PC-9 (cell line): ENCODE measurements at regions not wholly inside any gene's neighbourhood (a gene's known extent, or its start where the extent isn't known, plus 50 kb on each side); places are given as distances from the start of the nearest gene placed in this dataset.

Source experiments
- BruUV-seq: library from RNA; stranded (reverse); fragments of 400-500 nt; replicated peaks from 2 replicates; lab custom pipeline; 2021; lab: Mats Ljungman, UMichigan
- CTCF ChIA-PET: fragments of 300-600 bp; sonication (Branson Sonifier 250); formaldehyde crosslinking; loops from one replicate; lab custom pipeline; 2022; ENCODE audit warnings: antibody characterized with exemption; lab: Charles Lee
- POLR2A ChIA-PET: fragments of 300-600 bp; sonication (Branson Sonifier 250); formaldehyde crosslinking; loops from one replicate; lab custom pipeline; 2022; ENCODE audit warnings: antibody characterized with exemption; ENCODE audit not compliant: unreplicated experiment; lab: Charles Lee
- DNase-seq, 2 experiments: peaks; one replicate each; pipeline versions ENCODE4 v3.0.0 to v3.0.0-alpha.2; 2015 to 2022; ENCODE audit warnings: mixed read lengths in 1 of 2
- H2AFZ ChIP-seq: fragments of 200-600 bp; sonication (generic); 2 replicates; pipeline ENCODE4 v1.8.1; 2017; ENCODE audit warnings: antibody characterized with exemption
- H3F3A ChIP-seq: fragments of 200-600 bp; sonication (generic); 2 replicates; pipeline ENCODE4 v1.8.1; 2017; ENCODE audit warnings: antibody characterized with exemption, mild to moderate bottlenecking, low read depth; ENCODE audit not compliant: insufficient read depth
- H3K27ac ChIP-seq: fragments of 200-600 bp; sonication (generic); 2 replicates; pipeline ENCODE4 v1.6.1; 2016; ENCODE audit warnings: mixed run types
- H3K27me3 ChIP-seq: fragments of 200-600 bp; sonication (generic); 2 replicates; pipeline ENCODE4 v1.6.1; 2016; ENCODE audit warnings: low read depth, mixed run types; ENCODE audit not compliant: insufficient read depth
- H3K36me3 ChIP-seq: fragments of 200-600 bp; sonication (generic); 2 replicates; pipeline ENCODE4 v1.6.1; 2016; ENCODE audit warnings: low read depth, mixed run types
- H3K4me1 ChIP-seq: fragments of 200-600 bp; sonication (generic); replicated peaks from 2 replicates; pipeline ENCODE4 v1.6.1; 2016; ENCODE audit warnings: mixed run types; ENCODE audit not compliant: insufficient read depth
- H3K4me2 ChIP-seq: fragments of 200-600 bp; sonication (generic); 2 replicates; pipeline ENCODE4 v1.6.1; 2017; ENCODE audit warnings: mixed run types
- H3K4me3 ChIP-seq: fragments of 200-600 bp; sonication (generic); 2 replicates; pipeline ENCODE4 v1.6.1; 2016; ENCODE audit warnings: mixed run types
- H3K79me2 ChIP-seq: fragments of 200-600 bp; sonication (generic); 2 replicates; pipeline ENCODE4 v1.6.1; 2017; ENCODE audit warnings: low read depth, mixed run types
- H3K9me2 ChIP-seq: fragments of 200-600 bp; sonication (generic); 2 replicates; pipeline ENCODE4 v1.8.1; 2017; ENCODE audit warnings: mild to moderate bottlenecking; ENCODE audit not compliant: insufficient read depth
- H3K9me3 ChIP-seq: fragments of 200-600 bp; sonication (generic); 2 replicates; pipeline ENCODE4 v1.8.1; 2016; ENCODE audit warnings: low read depth; ENCODE audit not compliant: insufficient read depth
- H4K20me1 ChIP-seq: fragments of 200-600 bp; sonication (generic); 2 replicates; pipeline ENCODE4 v1.8.1; 2017; ENCODE audit not compliant: insufficient read depth
- EZH2 ChIP-seq: fragments of 200-600 bp; sonication (generic); IDR thresholded peaks from 2 replicates; pipeline ENCODE4 v1.8.0; 2017; ENCODE audit warnings: antibody characterized with exemption, low read depth
- intact Hi-C: fragments of 100-400 bp; cut with micrococcal nuclease; formaldehyde crosslinking; loops from one replicate; pipeline ENCODE4 v1.10.0; 2022; ENCODE audit not compliant: unreplicated experiment
- TF ChIP-seq, protein P1 (sequence below): fragments of 200-600 bp; sonication (generic); conservative IDR thresholded peaks from 2 replicates; pipeline ENCODE4 v1.6.1; 2017; ENCODE audit warnings: mixed run types, antibody characterized with exemption, mild to moderate bottlenecking, moderate library complexity

- Histone ChIP-seq H3K9me2 (no peaks in the 10 kb centered on the region), H4K20me1 (no peaks in the 10 kb centered on the region), H3F3A (no peaks in the 10 kb centered on the region), H3K4me3 (no peak overlapping the region), H2AFZ (no peak overlapping the region), H3K4me2 (no peak overlapping the region), H3K9me3 (no peaks in the 10 kb centered on the region), H3K4me1 (no peaks in the 10 kb centered on the region), H3K27ac (no peak overlapping the region), H3K36me3 (no peaks in the 10 kb centered on the region), H3K79me2 (no peaks in the 10 kb centered on the region), H3K27me3 (no peaks in the 10 kb centered on the region)
- intact Hi-C loops, result no loop called here
- no peak for TF ChIP-seq EZH2
- TF ChIP-seq, protein P1, sequence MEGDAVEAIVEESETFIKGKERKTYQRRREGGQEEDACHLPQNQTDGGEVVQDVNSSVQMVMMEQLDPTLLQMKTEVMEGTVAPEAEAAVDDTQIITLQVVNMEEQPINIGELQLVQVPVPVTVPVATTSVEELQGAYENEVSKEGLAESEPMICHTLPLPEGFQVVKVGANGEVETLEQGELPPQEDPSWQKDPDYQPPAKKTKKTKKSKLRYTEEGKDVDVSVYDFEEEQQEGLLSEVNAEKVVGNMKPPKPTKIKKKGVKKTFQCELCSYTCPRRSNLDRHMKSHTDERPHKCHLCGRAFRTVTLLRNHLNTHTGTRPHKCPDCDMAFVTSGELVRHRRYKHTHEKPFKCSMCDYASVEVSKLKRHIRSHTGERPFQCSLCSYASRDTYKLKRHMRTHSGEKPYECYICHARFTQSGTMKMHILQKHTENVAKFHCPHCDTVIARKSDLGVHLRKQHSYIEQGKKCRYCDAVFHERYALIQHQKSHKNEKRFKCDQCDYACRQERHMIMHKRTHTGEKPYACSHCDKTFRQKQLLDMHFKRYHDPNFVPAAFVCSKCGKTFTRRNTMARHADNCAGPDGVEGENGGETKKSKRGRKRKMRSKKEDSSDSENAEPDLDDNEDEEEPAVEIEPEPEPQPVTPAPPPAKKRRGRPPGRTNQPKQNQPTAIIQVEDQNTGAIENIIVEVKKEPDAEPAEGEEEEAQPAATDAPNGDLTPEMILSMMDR, result no peak
- DNase-seq, result no peak
- ChIA-PET POLR2A (no interaction called here), CTCF (no interaction called here)
- BruUV-seq, result no TSS peak
These were observed 71.7 kb upstream of the BANK1 start for GRCh38 chr4:101718810-101719209.

- Histone ChIP-seq H3K27me3 (no peaks in the 10 kb centered on the region), H3K4me2 (no peak overlapping the region), H3K79me2 (no peaks in the 10 kb centered on the region), H3K27ac (no peak overlapping the region), H3K4me1 (peaks cover 15% of the 10 kb centered on the region; the same call in 1 of the 2 replicates), H3K36me3 (no peaks in the 10 kb centered on the region), H2AFZ (no peak overlapping the region), H3F3A (peaks cover 8% of the 10 kb centered on the region; the same call in 1 of the 2 replicates), H3K9me3 (no peaks in the 10 kb centered on the region), H4K20me1 (no peaks in the 10 kb centered on the region), H3K9me2 (no peaks in the 10 kb centered on the region), H3K4me3 (no peak overlapping the region)
- TF ChIP-seq EZH2, result no peak
- TF ChIP-seq, protein P1, result no peak
- CTCF ChIA-PET, result no interaction called here
- DNase-seq, result no peak
- intact Hi-C loops, result no loop called here
- BruUV-seq, result no TSS peak
- POLR2A ChIA-PET, result no interaction called here
These were observed 78.8 kb upstream of the BANK1 start for GRCh38 chr4:101711590-101712260.

GRCh38 chr4:101710806-101711205 lies 79.7 kb upstream of the BANK1 start:
- DNase-seq, result no peak
- H3K27ac ChIP-seq, result no peak overlapping the region
- H3K36me3 ChIP-seq, result no peaks in the 10 kb centered on the region
- no peak overlapping the region for H3K4me3 ChIP-seq
- no peaks in the 10 kb centered on the region for H3K9me2 ChIP-seq
- H3K4me1 ChIP-seq, result peaks cover 15% of the 10 kb centered on the region; the same call in 1 of the 2 replicates
- intact Hi-C loops, result no loop called here
- H3K79me2 ChIP-seq, result no peaks in the 10 kb centered on the region
- ChIA-PET POLR2A (no interaction called here), CTCF (no interaction called here)
- H3F3A ChIP-seq, result peaks cover 8% of the 10 kb centered on the region; the same call in 1 of the 2 replicates
- no peaks in the 10 kb centered on the region for H3K9me3 ChIP-seq
- no TSS peak for BruUV-seq
- no peaks in the 10 kb centered on the region for H4K20me1 ChIP-seq
- no peak for TF ChIP-seq EZH2
- TF ChIP-seq, protein P1, result no peak
- no peaks in the 10 kb centered on the region for H3K27me3 ChIP-seq
- no peak overlapping the region for H3K4me2 ChIP-seq
- H2AFZ ChIP-seq, result no peak overlapping the region
